ENCODE measurements at regions not wholly inside any gene's neighbourhood (a gene's known extent, or its start where the extent isn't known, plus 50 kb on each side); places are given as distances from the start of the nearest gene placed in this dataset.

DNA sequence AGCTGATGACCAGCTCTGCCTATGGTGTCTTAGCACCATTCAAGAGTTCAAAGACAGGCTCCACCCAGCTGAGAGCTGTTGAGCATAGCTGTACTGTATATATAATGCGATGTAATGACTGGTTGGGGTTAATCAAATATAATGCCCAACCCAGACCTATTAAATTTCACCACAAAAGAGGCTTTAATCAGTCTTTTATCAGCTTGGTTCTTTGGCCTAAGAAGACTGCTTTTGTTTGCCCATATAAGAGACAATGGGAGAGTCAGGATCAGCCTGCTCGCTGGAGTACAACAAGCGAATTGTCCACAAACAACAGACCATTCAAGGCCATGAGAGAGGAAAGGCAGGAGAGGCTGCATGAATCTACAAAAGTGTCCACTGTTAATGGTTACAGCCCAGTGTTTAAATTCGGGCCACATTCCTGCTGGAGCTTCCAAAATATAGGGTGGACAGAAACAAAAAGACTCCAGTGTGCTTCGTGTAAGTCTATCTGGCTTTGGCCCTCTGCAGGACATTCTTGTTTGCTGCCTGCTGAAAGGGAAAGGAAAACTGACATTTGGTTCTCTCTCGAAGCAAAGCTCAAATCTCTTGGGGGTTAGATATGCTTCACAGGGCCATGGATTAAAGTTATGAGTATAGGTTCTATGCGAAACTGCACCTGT lies 109.2 kb upstream of the FOXN2 start (continued):
- TF ChIP-seq COPS2 (conservative IDR thresholded peaks at IDR 0.05) (no peak), AFF4 (CRISPR knock-in tag; IDR thresholded peaks at IDR 0.05) (no peak), CLOCK (CRISPR knock-in tag; IDR thresholded peaks at IDR 0.05; ENCODE audit: borderline replicate concordance) (no peak), NR2C1 (IDR thresholded peaks at IDR 0.05) (no peak), NR2C1 (tag; IDR thresholded peaks at IDR 0.05) (peak; percentile 28; the same call in 1 of the 2 replicates), CTCF (IDR thresholded peaks at IDR 0.05 in 2 of 3, conservative IDR thresholded peaks at IDR 0.05 in 1 of 3; ENCODE audit: insufficient read depth in 2 of 3, low read depth in 1 of 3, low read length in 3 of 3) (peak; percentile 29 to 36 (median 31); a peak in 3 of 6 replicates), ZNF766 (CRISPR knock-in tag; conservative IDR thresholded peaks at IDR 0.05) (0 out of 2 replicates have a peak, but pooled peaks have one; percentile 65), ZNF644 (tag; IDR thresholded peaks at IDR 0.05; ENCODE audit: low read depth) (0 out of 2 replicates have a peak, but pooled peaks have one; percentile 17), NEUROD1 (IDR thresholded peaks at IDR 0.05; ENCODE audit: borderline replicate concordance, low read depth, low read length, partially characterized antibody) (no peak), PTTG1 (tag; IDR thresholded peaks at IDR 0.05; ENCODE audit: low read depth) (peak; percentile 32; the same call in 1 of the 2 replicates)
- TF ChIP-seq, protein P1, sequence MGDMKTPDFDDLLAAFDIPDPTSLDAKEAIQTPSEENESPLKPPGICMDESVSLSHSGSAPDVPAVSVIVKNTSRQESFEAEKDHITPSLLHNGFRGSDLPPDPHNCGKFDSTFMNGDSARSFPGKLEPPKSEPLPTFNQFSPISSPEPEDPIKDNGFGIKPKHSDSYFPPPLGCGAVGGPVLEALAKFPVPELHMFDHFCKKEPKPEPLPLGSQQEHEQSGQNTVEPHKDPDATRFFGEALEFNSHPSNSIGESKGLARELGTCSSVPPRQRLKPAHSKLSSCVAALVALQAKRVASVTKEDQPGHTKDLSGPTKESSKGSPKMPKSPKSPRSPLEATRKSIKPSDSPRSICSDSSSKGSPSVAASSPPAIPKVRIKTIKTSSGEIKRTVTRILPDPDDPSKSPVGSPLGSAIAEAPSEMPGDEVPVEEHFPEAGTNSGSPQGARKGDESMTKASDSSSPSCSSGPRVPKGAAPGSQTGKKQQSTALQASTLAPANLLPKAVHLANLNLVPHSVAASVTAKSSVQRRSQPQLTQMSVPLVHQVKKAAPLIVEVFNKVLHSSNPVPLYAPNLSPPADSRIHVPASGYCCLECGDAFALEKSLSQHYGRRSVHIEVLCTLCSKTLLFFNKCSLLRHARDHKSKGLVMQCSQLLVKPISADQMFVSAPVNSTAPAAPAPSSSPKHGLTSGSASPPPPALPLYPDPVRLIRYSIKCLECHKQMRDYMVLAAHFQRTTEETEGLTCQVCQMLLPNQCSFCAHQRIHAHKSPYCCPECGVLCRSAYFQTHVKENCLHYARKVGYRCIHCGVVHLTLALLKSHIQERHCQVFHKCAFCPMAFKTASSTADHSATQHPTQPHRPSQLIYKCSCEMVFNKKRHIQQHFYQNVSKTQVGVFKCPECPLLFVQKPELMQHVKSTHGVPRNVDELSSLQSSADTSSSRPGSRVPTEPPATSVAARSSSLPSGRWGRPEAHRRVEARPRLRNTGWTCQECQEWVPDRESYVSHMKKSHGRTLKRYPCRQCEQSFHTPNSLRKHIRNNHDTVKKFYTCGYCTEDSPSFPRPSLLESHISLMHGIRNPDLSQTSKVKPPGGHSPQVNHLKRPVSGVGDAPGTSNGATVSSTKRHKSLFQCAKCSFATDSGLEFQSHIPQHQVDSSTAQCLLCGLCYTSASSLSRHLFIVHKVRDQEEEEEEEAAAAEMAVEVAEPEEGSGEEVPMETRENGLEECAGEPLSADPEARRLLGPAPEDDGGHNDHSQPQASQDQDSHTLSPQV (IDR thresholded peaks at IDR 0.05): peak; percentile 66
- TF ChIP-seq, protein P2, sequence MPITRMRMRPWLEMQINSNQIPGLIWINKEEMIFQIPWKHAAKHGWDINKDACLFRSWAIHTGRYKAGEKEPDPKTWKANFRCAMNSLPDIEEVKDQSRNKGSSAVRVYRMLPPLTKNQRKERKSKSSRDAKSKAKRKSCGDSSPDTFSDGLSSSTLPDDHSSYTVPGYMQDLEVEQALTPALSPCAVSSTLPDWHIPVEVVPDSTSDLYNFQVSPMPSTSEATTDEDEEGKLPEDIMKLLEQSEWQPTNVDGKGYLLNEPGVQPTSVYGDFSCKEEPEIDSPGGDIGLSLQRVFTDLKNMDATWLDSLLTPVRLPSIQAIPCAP (CRISPR knock-in tag; IDR thresholded peaks at IDR 0.05; ENCODE audit: borderline replicate concordance): no peak

Data from K562 (cell line).